SK-N-SH (cell line): ENCODE measurements at regions not wholly inside any gene's neighbourhood (a gene's known extent, or its start where the extent isn't known, plus 50 kb on each side); places are given as distances from the start of the nearest gene placed in this dataset.

Experiments used
- CTCF ChIA-PET: fragments of 300-600, 350-600 bp; formaldehyde crosslinking; extraction: SDS; loops from one replicate; lab custom pipeline; 2021; lab: Yijun Ruan, JAX
- POLR2A ChIA-PET: fragments of 350-600 bp; sonication (Branson Sonifier 250); formaldehyde crosslinking; extraction: SDS; loops from one replicate; lab custom pipeline; 2020; ENCODE audit warnings: antibody characterized with exemption, inconsistent platforms; lab: Yijun Ruan, JAX
- DNase-seq: peaks from one replicate; pipeline ENCODE4 v3.0.0; 2012
- H2AFZ ChIP-seq: fragments of 200-600 bp; sonication (generic); 2 replicates; pipeline ENCODE4 v1.8.1; 2016; ENCODE audit warnings: antibody characterized with exemption, mild to moderate bottlenecking, low read depth
- H3F3A ChIP-seq: fragments of 200-600 bp; sonication (generic); replicated peaks from 2 replicates; pipeline ENCODE3; 2016; ENCODE audit warnings: antibody characterized with exemption, mild to moderate bottlenecking; ENCODE audit not compliant: insufficient read depth
- H3K27ac ChIP-seq, 2 experiments: fragments of 200-500 bp in 1 of 2; fragments of 200-600 bp in 1 of 2; sonication (Bioruptor generic) in 1 of 2; sonication (generic), shearing (Covaris generic) in 1 of 2; 2 replicates each; pipeline versions ENCODE4 v1.5.1 to v1.6.1; 2014 to 2016; ENCODE audit warnings: low read depth in 2 of 2, inconsistent platforms in 1 of 2, low read length in 1 of 2, mild to moderate bottlenecking in 1 of 2, mixed read lengths in 1 of 2
- H3K27me3 ChIP-seq: fragments of 200-600 bp; sonication (generic), shearing (Covaris generic); 2 replicates; pipeline ENCODE4 v1.6.1; 2016; ENCODE audit warnings: mixed run types; ENCODE audit not compliant: insufficient read depth
- H3K36me3 ChIP-seq, 2 experiments: fragments of 200-500 bp in 1 of 2; fragments of 200-600 bp in 1 of 2; sonication (Bioruptor generic) in 1 of 2; sonication (generic) in 1 of 2; replicated peaks in 1 of 2; 2 replicates each; pipeline versions ENCODE3 to v1.5.1; 2014 to 2016; ENCODE audit warnings: low read length in 1 of 2, mild to moderate bottlenecking in 1 of 2; ENCODE audit not compliant: insufficient read depth in 2 of 2, control insufficient read depth in 1 of 2
- H3K4me1 ChIP-seq, 2 experiments: fragments of 200-500 bp in 1 of 2; fragments of 200-600 bp in 1 of 2; sonication (Bioruptor generic) in 1 of 2; sonication (generic), shearing (Covaris generic) in 1 of 2; 2 replicates each; pipeline versions ENCODE4 v1.5.1 to v1.6.1; 2014 to 2016; ENCODE audit warnings: low read depth in 1 of 2, low read length in 1 of 2, mixed run types in 1 of 2; ENCODE audit not compliant: insufficient read depth in 2 of 2, control insufficient read depth in 1 of 2
- H3K4me2 ChIP-seq: fragments of 200-600 bp; sonication (generic), shearing (Covaris generic); 2 replicates; pipeline ENCODE4 v1.6.1; 2017; ENCODE audit warnings: mixed run types
- H3K4me3 ChIP-seq, 2 experiments: fragments of 200-500 bp in 1 of 2; fragments of 200-600 bp in 1 of 2; sonication (Bioruptor generic) in 1 of 2; sonication (generic), shearing (Covaris generic) in 1 of 2; 2 replicates each; pipeline versions ENCODE4 v1.5.1 to v1.8.1; 2014 to 2016; ENCODE audit warnings: low read depth in 2 of 2, inconsistent platforms in 1 of 2, low read length in 1 of 2, mild to moderate bottlenecking in 1 of 2, mixed read lengths in 1 of 2, moderate library complexity in 1 of 2
- H3K79me2 ChIP-seq: fragments of 200-600 bp; sonication (generic); 2 replicates; pipeline ENCODE4 v1.8.1; 2017; ENCODE audit warnings: mild to moderate bottlenecking; ENCODE audit not compliant: insufficient read depth
- H3K9ac ChIP-seq: fragments of 200-600 bp; sonication (generic); 2 replicates; pipeline ENCODE4 v1.6.1; 2017; ENCODE audit warnings: mixed run types
- H3K9me2 ChIP-seq: fragments of 200-600 bp; sonication (generic); 2 replicates; pipeline ENCODE4 v1.6.1; 2017; ENCODE audit warnings: mixed run types
- H3K9me3 ChIP-seq: fragments of 200-600 bp; sonication (generic); 2 replicates; pipeline ENCODE4 v1.6.1; 2017; ENCODE audit warnings: mixed run types, mild to moderate bottlenecking, moderate library complexity
- H4K20me1 ChIP-seq: fragments of 200-600 bp; sonication (generic); 2 replicates; pipeline ENCODE4 v1.6.1; 2017; ENCODE audit warnings: mild to moderate bottlenecking, mixed run types; ENCODE audit not compliant: insufficient read depth
- CTCF ChIP-seq: fragments of 200-600 bp; sonication (generic); IDR thresholded peaks from 2 replicates; pipeline ENCODE4 v1.6.1; 2017; ENCODE audit warnings: antibody characterized with exemption, mild to moderate bottlenecking, moderate library complexity
- EZH2phosphoT487 ChIP-seq: fragments of 200-600 bp; sonication (generic); IDR thresholded peaks from 2 replicates; pipeline ENCODE4 v1.6.1; 2017; ENCODE audit warnings: low read depth, mixed run types, mild to moderate bottlenecking, antibody characterized with exemption, moderate library complexity, borderline replicate concordance
- FOSL2 ChIP-seq: IDR thresholded peaks from 2 replicates; pipeline ENCODE4 v1.4.0; 2012; ENCODE audit warnings: low read depth, mild to moderate bottlenecking, moderate library complexity, borderline replicate concordance
- FOXM1 ChIP-seq: IDR thresholded peaks from 2 replicates; pipeline ENCODE4 v1.4.0; 2012; ENCODE audit warnings: low read depth, mild to moderate bottlenecking
- RCOR1 ChIP-seq: fragments of 150-350 bp; IDR thresholded peaks from 2 replicates; pipeline ENCODE4 v1.6.1; 2017; ENCODE audit warnings: antibody characterized with exemption, low read length
- REST ChIP-seq: IDR thresholded peaks from 2 replicates; pipeline ENCODE4 v1.6.1; 2012; ENCODE audit warnings: mild to moderate bottlenecking, low read depth, low read length, moderate library complexity
- RXRA ChIP-seq: IDR thresholded peaks from 2 replicates; pipeline ENCODE4 v1.4.0; 2012; ENCODE audit warnings: low read depth, mild to moderate bottlenecking, borderline replicate concordance
- TAF1 ChIP-seq: IDR thresholded peaks from 2 replicates; pipeline ENCODE4 v1.6.1; 2012; ENCODE audit warnings: low read depth, mild to moderate bottlenecking, low read length, moderate library complexity, borderline replicate concordance
- USF1 ChIP-seq: IDR thresholded peaks from 2 replicates; pipeline ENCODE4 v1.4.0; 2012; ENCODE audit warnings: low read depth, borderline replicate concordance
- YY1 ChIP-seq: IDR thresholded peaks from 2 replicates; pipeline ENCODE4 v1.4.0; 2012; ENCODE audit warnings: low read depth, mild to moderate bottlenecking
- ZBTB33 ChIP-seq: IDR thresholded peaks from 2 replicates; pipeline ENCODE4 v1.4.0; 2012; ENCODE audit warnings: low read depth, borderline replicate concordance
- WGBS: methylation state at CpG from one replicate; pipeline ENCODE4 v1.1.6; 2017; ENCODE audit warnings: low lambda C conversion rate; 5-methylcytosine and 5-hydroxymethylcytosine counted together

- DNase-seq, result no peak
- H3K4me2 ChIP-seq, result no peak overlapping the region
- no peaks in the 10 kb centered on the region for H3K36me3 ChIP-seq
- CTCF ChIA-PET, result no interaction called here
- 7% methylated on average over 2 of the region's 2 CpGs for WGBS
- H3K27ac ChIP-seq, result no peak overlapping the region
- H3K9ac ChIP-seq, result no peak overlapping the region
- POLR2A ChIA-PET, result no interaction called here
- no peaks in the 10 kb centered on the region for H3K79me2 ChIP-seq
- no peaks in the 10 kb centered on the region for H3F3A ChIP-seq
- H3K9me2 ChIP-seq, result no peaks in the 10 kb centered on the region
- H4K20me1 ChIP-seq, result no peaks in the 10 kb centered on the region
- H2AFZ ChIP-seq, result no peak overlapping the region
- no peak for TF ChIP-seq FOSL2
- no peak for TF ChIP-seq FOXM1
- no peak for TF ChIP-seq TAF1
- no peak for TF ChIP-seq RXRA
- TF ChIP-seq CTCF, result no peak
- no peak for TF ChIP-seq REST
- TF ChIP-seq ZBTB33, result no peak
- no peak for TF ChIP-seq RCOR1
- no peak for TF ChIP-seq EZH2phosphoT487
- TF ChIP-seq YY1, result no peak
- no peak for TF ChIP-seq USF1
- H3K27me3 ChIP-seq, result no peaks in the 10 kb centered on the region
- no peaks in the 10 kb centered on the region; a peak in 1 of 4 replicates for H3K4me1 ChIP-seq
- H3K9me3 ChIP-seq, result no peaks in the 10 kb centered on the region
- no peak overlapping the region for H3K4me3 ChIP-seq
Observed at GRCh38 chr1:193774536-193775323, 588.3 kb upstream of the B3GALT2 start.
